ENCODE measurements at regions not wholly inside any gene's neighbourhood (a gene's known extent, or its start where the extent isn't known, plus 50 kb on each side); places are given as distances from the start of the nearest gene placed in this dataset.

DNA sequence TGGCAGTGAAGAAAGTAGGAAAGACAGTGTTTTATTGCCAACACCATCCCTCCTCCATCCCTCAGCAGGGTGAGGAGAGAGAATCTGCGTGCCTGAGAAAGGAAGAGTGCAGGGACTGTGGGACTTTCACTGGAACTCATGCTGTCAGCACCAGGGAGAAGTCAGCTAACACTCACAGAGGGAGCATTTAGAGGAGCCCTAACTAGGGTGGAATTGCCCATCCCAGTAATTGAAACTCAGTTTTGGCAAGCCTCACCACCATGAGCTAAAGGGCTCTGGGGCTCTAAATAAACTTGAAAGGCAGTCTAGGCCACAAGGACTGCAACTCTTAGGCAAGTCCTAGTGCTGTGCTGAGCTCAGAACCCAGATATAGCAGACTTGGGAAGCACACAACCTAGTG lies 622.3 kb downstream of the SEMA5A start:
- Histone ChIP-seq H3K36me3 (ENCODE audit: control insufficient read depth, insufficient read depth, low read length) (no peaks in the 10 kb centered on the region), H3K27ac (ENCODE audit: low read depth, low read length) (no peak overlapping the region), H3K9ac (ENCODE audit: low read depth, low read length) (no peak overlapping the region), H3K4me3 (ENCODE audit: low read depth, low read length) (no peak overlapping the region), H3K4me1 (ENCODE audit: control insufficient read depth, insufficient read depth, low read length) (no peaks in the 10 kb centered on the region), H3K9me3 (ENCODE audit: control insufficient read depth, insufficient read depth, low read length) (no peaks in the 10 kb centered on the region), H3K27me3 (ENCODE audit: control insufficient read depth, insufficient read depth, low read length) (no peaks in the 10 kb centered on the region)

DNA sequence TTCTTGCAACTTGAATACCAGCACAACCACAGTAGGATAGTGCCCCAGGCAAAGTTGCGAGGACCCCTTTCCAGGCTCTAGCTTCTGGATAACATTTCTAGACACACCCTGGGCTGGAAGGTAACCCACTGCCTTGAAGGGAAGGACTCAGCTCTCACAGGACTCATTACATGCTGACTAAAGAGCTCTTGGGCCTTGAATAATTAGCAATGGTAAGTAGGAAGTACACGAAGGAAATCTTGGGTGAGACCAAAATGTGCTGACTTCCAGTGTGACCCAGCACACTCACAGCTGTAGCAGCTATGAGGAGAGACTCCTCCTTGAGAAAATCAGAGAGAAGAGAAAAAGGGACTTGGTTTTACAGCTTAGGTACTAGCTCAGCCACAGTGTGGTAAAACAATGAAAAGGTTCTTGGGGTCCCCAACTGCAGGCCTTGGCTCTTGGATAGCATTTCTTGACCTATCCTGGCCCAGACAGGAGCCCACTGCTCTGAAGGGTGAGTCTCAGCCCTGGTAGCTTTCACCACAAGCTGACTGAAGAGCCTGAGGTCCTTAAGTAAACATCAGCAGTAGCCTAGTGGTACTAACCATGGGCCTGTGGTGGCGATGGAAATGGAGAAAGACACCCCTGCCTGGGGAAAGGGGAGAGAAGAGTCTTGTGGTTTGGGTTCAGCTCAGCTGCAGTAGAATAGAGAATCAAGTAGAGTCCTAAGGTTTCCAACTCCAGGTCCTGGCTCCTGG lies 621.7 kb downstream of the SEMA5A start:
- H3K27me3 ChIP-seq (ENCODE audit: control insufficient read depth, insufficient read depth, low read length) = no peaks in the 10 kb centered on the region
- H3K9ac ChIP-seq (ENCODE audit: low read depth, low read length) = no peak overlapping the region
- no peaks in the 10 kb centered on the region for H3K36me3 ChIP-seq (ENCODE audit: control insufficient read depth, insufficient read depth, low read length)
- H3K4me3 ChIP-seq (ENCODE audit: low read depth, low read length) = no peak overlapping the region
- H3K27ac ChIP-seq (ENCODE audit: low read depth, low read length) = no peak overlapping the region
- no peaks in the 10 kb centered on the region for H3K9me3 ChIP-seq (ENCODE audit: control insufficient read depth, insufficient read depth, low read length)
- no peaks in the 10 kb centered on the region for H3K4me1 ChIP-seq (ENCODE audit: control insufficient read depth, insufficient read depth, low read length)

DNA sequence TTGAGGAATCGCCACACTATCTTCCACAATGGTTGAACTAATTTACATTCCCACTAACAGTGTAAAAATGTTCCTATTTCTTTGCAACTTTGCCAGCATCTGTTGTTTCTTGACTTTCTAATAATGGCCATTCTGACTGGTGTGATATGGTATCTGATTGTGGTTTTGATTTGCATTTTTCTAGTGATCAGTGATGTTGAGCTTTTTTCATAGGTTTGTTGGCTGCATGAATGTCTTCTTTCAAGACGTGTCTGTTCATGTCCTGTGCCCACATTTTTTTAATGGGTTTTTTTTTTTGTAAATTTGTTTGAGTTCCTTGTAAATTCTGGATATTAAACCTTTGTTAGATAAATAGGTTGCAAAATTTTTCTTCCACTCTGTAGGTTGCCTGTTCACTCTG lies 615.9 kb downstream of the SEMA5A start:
- H3K27ac ChIP-seq (ENCODE audit: low read depth, low read length) = no peak overlapping the region
- no peaks in the 10 kb centered on the region for H3K9me3 ChIP-seq (ENCODE audit: control insufficient read depth, insufficient read depth, low read length)
- no peaks in the 10 kb centered on the region for H3K27me3 ChIP-seq (ENCODE audit: control insufficient read depth, insufficient read depth, low read length)
- no peaks in the 10 kb centered on the region for H3K36me3 ChIP-seq (ENCODE audit: control insufficient read depth, insufficient read depth, low read length)
- H3K4me1 ChIP-seq (ENCODE audit: control insufficient read depth, insufficient read depth, low read length) = no peaks in the 10 kb centered on the region
- H3K9ac ChIP-seq (ENCODE audit: low read depth, low read length) = no peak overlapping the region
- H3K4me3 ChIP-seq (ENCODE audit: low read depth, low read length) = no peak overlapping the region

GRCh38 chr5:8934455-8934854 lies 611.4 kb downstream of the SEMA5A start:
- Histone ChIP-seq H3K9ac (ENCODE audit: low read depth, low read length) (no peak overlapping the region), H3K9me3 (ENCODE audit: control insufficient read depth, insufficient read depth, low read length) (peaks cover 3% of the 10 kb centered on the region; the same call in 1 of the 2 replicates), H3K4me3 (ENCODE audit: low read depth, low read length) (no peak overlapping the region), H3K4me1 (ENCODE audit: control insufficient read depth, insufficient read depth, low read length) (no peaks in the 10 kb centered on the region), H3K36me3 (ENCODE audit: control insufficient read depth, insufficient read depth, low read length) (no peaks in the 10 kb centered on the region), H3K27ac (ENCODE audit: low read depth, low read length) (no peak overlapping the region), H3K27me3 (ENCODE audit: control insufficient read depth, insufficient read depth, low read length) (no peaks in the 10 kb centered on the region)

GRCh38 chr5:8940934-8941333 lies 604.9 kb downstream of the SEMA5A start:
- Histone ChIP-seq H3K27me3 (ENCODE audit: control insufficient read depth, insufficient read depth, low read length) (no peaks in the 10 kb centered on the region), H3K36me3 (ENCODE audit: control insufficient read depth, insufficient read depth, low read length) (no peaks in the 10 kb centered on the region), H3K9ac (ENCODE audit: low read depth, low read length) (no peak overlapping the region), H3K4me3 (ENCODE audit: low read depth, low read length) (no peak overlapping the region), H3K27ac (ENCODE audit: low read depth, low read length) (no peak overlapping the region), H3K9me3 (ENCODE audit: control insufficient read depth, insufficient read depth, low read length) (peaks cover 12% of the 10 kb centered on the region), H3K4me1 (ENCODE audit: control insufficient read depth, insufficient read depth, low read length) (no peaks in the 10 kb centered on the region)

DNA sequence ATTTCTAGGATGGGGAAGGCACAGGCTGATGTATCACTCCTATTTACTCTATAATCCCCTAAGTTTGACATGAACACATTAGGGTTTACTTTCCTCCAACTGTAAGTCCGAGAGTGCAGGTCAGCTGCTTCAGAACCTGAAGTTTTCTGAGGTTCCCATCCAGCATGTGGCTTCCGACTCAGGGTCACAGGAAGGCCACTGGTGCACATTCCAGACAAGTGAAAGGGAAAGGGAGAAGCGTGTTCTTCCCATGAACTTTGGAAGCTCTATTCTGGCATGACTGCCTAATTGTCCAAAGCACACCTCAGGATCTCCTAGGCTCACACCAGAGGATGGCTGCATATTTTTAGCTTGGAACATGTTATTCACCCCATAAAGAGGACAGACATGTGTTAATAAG lies 602.6 kb downstream of the SEMA5A start:
- Histone ChIP-seq H3K27ac (ENCODE audit: low read depth, low read length) (no peak overlapping the region), H3K36me3 (ENCODE audit: control insufficient read depth, insufficient read depth, low read length) (no peaks in the 10 kb centered on the region), H3K9me3 (ENCODE audit: control insufficient read depth, insufficient read depth, low read length) (peaks cover 8% of the 10 kb centered on the region), H3K4me1 (ENCODE audit: control insufficient read depth, insufficient read depth, low read length) (no peaks in the 10 kb centered on the region), H3K27me3 (ENCODE audit: control insufficient read depth, insufficient read depth, low read length) (no peaks in the 10 kb centered on the region), H3K4me3 (ENCODE audit: low read depth, low read length) (no peak overlapping the region), H3K9ac (ENCODE audit: low read depth, low read length) (no peak overlapping the region)

DNA sequence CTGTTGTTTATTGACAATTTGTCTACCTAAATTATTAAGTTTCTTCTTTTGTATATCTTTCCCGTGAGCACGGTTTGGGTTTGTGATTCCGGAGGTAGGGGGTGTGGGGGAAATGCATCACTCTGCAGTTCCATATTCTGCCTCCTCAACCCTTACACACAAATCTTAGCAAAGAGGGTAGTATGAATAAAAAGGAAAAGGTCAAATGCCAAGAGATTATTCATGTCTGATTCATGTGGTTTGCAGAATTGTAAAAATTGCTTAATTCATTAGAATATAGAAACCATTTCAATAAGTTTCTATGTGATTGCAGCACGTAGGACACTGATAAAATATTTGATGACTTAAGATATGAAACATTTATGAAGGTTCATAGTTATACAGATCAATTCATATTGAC lies 601.9 kb downstream of the SEMA5A start:
- Histone ChIP-seq H3K27me3 (ENCODE audit: control insufficient read depth, insufficient read depth, low read length) (no peaks in the 10 kb centered on the region), H3K4me1 (ENCODE audit: control insufficient read depth, insufficient read depth, low read length) (no peaks in the 10 kb centered on the region), H3K9ac (ENCODE audit: low read depth, low read length) (no peak overlapping the region), H3K9me3 (ENCODE audit: control insufficient read depth, insufficient read depth, low read length) (peaks cover 8% of the 10 kb centered on the region), H3K27ac (ENCODE audit: low read depth, low read length) (no peak overlapping the region), H3K4me3 (ENCODE audit: low read depth, low read length) (no peak overlapping the region), H3K36me3 (ENCODE audit: control insufficient read depth, insufficient read depth, low read length) (no peaks in the 10 kb centered on the region)

GRCh38 chr5:8945972-8946371 lies 599.9 kb downstream of the SEMA5A start:
- H3K4me3 ChIP-seq (ENCODE audit: low read depth, low read length) = no peak overlapping the region
- H3K27me3 ChIP-seq (ENCODE audit: control insufficient read depth, insufficient read depth, low read length) = no peaks in the 10 kb centered on the region
- H3K4me1 ChIP-seq (ENCODE audit: control insufficient read depth, insufficient read depth, low read length) = no peaks in the 10 kb centered on the region
- H3K9me3 ChIP-seq (ENCODE audit: control insufficient read depth, insufficient read depth, low read length) = peaks cover 6% of the 10 kb centered on the region
- H3K27ac ChIP-seq (ENCODE audit: low read depth, low read length) = no peak overlapping the region
- H3K36me3 ChIP-seq (ENCODE audit: control insufficient read depth, insufficient read depth, low read length) = no peaks in the 10 kb centered on the region
- no peak overlapping the region for H3K9ac ChIP-seq (ENCODE audit: low read depth, low read length)

DNA sequence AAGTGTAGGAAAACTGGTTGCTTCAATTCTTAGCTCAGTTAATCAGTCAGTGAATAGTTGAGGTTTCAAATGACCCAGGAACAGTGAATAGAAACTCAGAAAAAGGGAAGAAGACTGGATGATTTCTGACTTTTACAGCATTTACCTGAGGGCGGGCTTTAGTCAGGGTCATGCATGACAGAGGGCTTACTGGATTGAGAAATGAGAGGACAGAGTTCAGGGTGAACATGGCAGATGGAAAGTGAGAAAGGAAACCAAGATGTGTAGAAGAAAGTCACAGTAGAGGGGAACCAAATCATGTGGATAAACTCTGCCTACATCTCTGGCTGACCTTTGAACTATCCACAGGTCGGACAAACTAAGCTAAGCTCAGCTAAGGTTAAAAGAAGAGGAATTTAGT lies 596.0 kb downstream of the SEMA5A start:
- Histone ChIP-seq H3K9me3 (ENCODE audit: control insufficient read depth, insufficient read depth, low read length) (no peaks in the 10 kb centered on the region), H3K4me1 (ENCODE audit: control insufficient read depth, insufficient read depth, low read length) (no peaks in the 10 kb centered on the region), H3K4me3 (ENCODE audit: low read depth, low read length) (no peak overlapping the region), H3K27me3 (ENCODE audit: control insufficient read depth, insufficient read depth, low read length) (no peaks in the 10 kb centered on the region), H3K36me3 (ENCODE audit: control insufficient read depth, insufficient read depth, low read length) (no peaks in the 10 kb centered on the region), H3K27ac (ENCODE audit: low read depth, low read length) (no peak overlapping the region), H3K9ac (ENCODE audit: low read depth, low read length) (no peak overlapping the region)

DNA sequence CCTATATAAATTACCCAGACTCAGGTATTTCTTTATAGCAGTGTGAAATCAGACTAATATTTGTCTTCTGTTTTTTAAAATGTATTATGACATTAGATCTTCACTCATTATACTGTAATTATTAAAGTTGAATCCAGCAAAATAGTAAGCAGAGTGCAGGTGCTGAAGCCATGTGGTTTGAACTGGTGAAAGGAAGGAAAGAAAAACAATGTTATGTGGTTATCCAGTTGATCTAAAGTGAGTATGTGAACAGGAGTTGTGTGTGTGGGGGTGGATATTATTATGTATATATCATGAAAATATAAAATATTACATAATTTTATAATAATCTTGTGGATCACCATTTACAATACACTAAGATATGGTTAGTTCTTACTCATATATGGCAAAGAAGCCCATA lies 593.7 kb downstream of the SEMA5A start:
- Histone ChIP-seq H3K4me3 (ENCODE audit: low read depth, low read length) (no peak overlapping the region), H3K9ac (ENCODE audit: low read depth, low read length) (no peak overlapping the region), H3K4me1 (ENCODE audit: control insufficient read depth, insufficient read depth, low read length) (no peaks in the 10 kb centered on the region), H3K36me3 (ENCODE audit: control insufficient read depth, insufficient read depth, low read length) (no peaks in the 10 kb centered on the region), H3K27ac (ENCODE audit: low read depth, low read length) (no peak overlapping the region), H3K27me3 (ENCODE audit: control insufficient read depth, insufficient read depth, low read length) (no peaks in the 10 kb centered on the region), H3K9me3 (ENCODE audit: control insufficient read depth, insufficient read depth, low read length) (no peaks in the 10 kb centered on the region)

DNA sequence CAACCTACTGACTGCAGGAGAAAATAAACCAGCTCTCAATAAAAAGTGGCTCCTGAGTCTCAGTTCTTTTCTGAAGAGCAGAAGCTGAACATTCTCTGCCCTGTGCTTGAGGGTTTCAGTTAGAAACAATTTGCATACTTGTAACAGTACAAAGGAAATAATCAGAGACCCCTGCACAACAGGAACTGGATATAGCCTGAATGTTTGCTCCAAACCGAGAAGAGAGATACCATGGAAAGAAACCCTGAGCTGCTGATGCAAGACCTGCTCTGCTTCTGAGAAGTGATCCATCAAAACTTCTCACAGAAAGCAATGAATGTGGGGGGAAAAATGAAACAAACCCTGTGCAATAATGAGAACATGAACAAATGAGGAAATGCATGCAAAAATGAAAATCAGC lies 592.9 kb downstream of the SEMA5A start:
- no peaks in the 10 kb centered on the region for H3K36me3 ChIP-seq (ENCODE audit: control insufficient read depth, insufficient read depth, low read length)
- no peaks in the 10 kb centered on the region for H3K27me3 ChIP-seq (ENCODE audit: control insufficient read depth, insufficient read depth, low read length)
- H3K4me3 ChIP-seq (ENCODE audit: low read depth, low read length) = no peak overlapping the region
- no peaks in the 10 kb centered on the region for H3K9me3 ChIP-seq (ENCODE audit: control insufficient read depth, insufficient read depth, low read length)
- H3K27ac ChIP-seq (ENCODE audit: low read depth, low read length) = no peak overlapping the region
- H3K4me1 ChIP-seq (ENCODE audit: control insufficient read depth, insufficient read depth, low read length) = no peaks in the 10 kb centered on the region
- H3K9ac ChIP-seq (ENCODE audit: low read depth, low read length) = no peak overlapping the region
